ENCODE measurements at regions not wholly inside any gene's neighbourhood (a gene's known extent, or its start where the extent isn't known, plus 50 kb on each side); places are given as distances from the start of the nearest gene placed in this dataset.
"Not testable (repeated sequence)": the region's sequence is repeated elsewhere in the genome, so short reads cannot be mapped to it uniquely, and the experiment has no call there.

DNA sequence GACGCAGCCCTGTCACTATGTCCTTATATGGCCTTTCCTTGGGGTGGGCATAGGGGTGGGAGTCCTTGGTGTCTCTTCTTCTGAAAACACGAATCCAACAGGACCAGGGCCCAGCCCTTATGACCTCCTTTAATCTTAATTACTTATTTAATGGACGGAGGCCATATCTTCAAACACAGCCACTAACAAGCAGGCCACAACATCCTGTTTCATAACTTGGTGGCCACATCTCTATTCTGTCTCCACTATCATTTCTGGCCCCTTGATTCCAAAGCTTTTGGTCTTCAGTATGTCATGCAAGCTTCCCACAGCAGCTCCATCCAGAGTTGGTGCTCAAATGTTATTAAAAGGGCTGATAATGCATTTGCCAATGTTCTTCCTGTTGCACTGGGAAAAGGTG lies 287.3 kb upstream of the SMIM21 start:
- no peaks in the 10 kb centered on the region for H3K4me1 ChIP-seq (ENCODE audit: low read length)
- DNase-seq = no peak
- H3K4me3 ChIP-seq (ENCODE audit: low read length) = no peak overlapping the region
- H3K9ac ChIP-seq (ENCODE audit: low read length) = no peak overlapping the region
- TF ChIP-seq EZH2 (optimal IDR thresholded peaks at IDR 0.05; ENCODE audit: low read depth, low read length) = no peak
- TF ChIP-seq, protein P1, sequence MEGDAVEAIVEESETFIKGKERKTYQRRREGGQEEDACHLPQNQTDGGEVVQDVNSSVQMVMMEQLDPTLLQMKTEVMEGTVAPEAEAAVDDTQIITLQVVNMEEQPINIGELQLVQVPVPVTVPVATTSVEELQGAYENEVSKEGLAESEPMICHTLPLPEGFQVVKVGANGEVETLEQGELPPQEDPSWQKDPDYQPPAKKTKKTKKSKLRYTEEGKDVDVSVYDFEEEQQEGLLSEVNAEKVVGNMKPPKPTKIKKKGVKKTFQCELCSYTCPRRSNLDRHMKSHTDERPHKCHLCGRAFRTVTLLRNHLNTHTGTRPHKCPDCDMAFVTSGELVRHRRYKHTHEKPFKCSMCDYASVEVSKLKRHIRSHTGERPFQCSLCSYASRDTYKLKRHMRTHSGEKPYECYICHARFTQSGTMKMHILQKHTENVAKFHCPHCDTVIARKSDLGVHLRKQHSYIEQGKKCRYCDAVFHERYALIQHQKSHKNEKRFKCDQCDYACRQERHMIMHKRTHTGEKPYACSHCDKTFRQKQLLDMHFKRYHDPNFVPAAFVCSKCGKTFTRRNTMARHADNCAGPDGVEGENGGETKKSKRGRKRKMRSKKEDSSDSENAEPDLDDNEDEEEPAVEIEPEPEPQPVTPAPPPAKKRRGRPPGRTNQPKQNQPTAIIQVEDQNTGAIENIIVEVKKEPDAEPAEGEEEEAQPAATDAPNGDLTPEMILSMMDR (IDR thresholded peaks at IDR 0.05; ENCODE audit: low read length) = no peak
- no peak for TF ChIP-seq EZH2phosphoT487 (IDR thresholded peaks at IDR 0.05; ENCODE audit: low read length)
- no peaks in the 10 kb centered on the region for H3K9me3 ChIP-seq (replicated peaks; ENCODE audit: insufficient read depth, low read length)
- no peaks in the 10 kb centered on the region for H3K36me3 ChIP-seq (replicated peaks; ENCODE audit: insufficient read depth, low read length)
- no peak overlapping the region for H3K4me2 ChIP-seq (ENCODE audit: low read depth, low read length)
- H3K27ac ChIP-seq (ENCODE audit: low read length) = no peak overlapping the region
- H4K20me1 ChIP-seq (ENCODE audit: insufficient read depth, low read length) = no peaks in the 10 kb centered on the region
- no peaks in the 10 kb centered on the region for H3K9me2 ChIP-seq (replicated peaks; ENCODE audit: insufficient read depth, low read length)
- H2AFZ ChIP-seq (ENCODE audit: low read length) = no peak overlapping the region
- no peaks in the 10 kb centered on the region for H3K79me2 ChIP-seq (ENCODE audit: low read length)
- no peaks in the 10 kb centered on the region for H3F3A ChIP-seq (ENCODE audit: insufficient read depth, low read length)
- no peaks in the 10 kb centered on the region for H3K27me3 ChIP-seq (replicated peaks; ENCODE audit: insufficient read depth, low read length)

DNA sequence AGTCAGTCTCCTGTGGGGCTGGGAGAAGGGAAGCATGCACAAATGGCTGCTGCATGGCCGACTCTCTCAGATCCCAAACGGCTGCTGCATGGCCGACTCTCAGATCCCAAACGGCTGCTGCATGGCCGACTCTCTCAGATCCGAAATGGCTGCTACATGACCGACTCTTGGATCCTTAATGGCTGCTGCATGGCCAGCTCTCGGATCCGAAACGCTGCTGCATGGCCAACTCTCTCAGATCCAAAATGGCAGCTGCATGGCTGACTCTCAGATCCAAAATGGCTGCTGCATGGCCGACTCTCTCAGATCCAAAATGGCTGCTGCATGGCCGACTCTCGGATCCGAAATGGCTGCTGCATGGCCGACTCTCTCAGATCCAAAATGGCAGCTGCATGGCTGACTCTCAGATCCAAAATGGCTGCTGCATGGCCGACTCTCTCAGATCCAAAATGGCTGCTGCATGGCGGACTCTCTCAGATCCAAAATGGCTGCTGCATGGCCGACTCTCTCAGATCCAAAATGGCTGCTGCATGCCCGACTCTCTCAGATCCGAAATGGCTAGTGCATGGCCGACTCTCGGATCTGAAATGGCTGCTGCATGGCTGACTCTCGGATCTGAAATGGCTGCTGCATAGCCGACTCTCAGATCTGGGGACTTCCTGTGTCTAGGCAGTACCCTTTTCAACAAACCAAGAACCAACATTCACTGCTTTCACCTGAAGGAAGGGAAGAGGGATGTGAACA lies 284.8 kb upstream of the SMIM21 start:
- not testable (repeated sequence) for H3K9me2 ChIP-seq (replicated peaks; ENCODE audit: insufficient read depth, low read length); H3K4me1 ChIP-seq (ENCODE audit: low read length); H3K79me2 ChIP-seq (ENCODE audit: low read length); H3K4me3 ChIP-seq (ENCODE audit: low read length); H3K9ac ChIP-seq (ENCODE audit: low read length); H3F3A ChIP-seq (ENCODE audit: insufficient read depth, low read length); DNase-seq; H3K27me3 ChIP-seq (replicated peaks; ENCODE audit: insufficient read depth, low read length); H3K4me2 ChIP-seq (ENCODE audit: low read depth, low read length); H3K36me3 ChIP-seq (replicated peaks; ENCODE audit: insufficient read depth, low read length); H3K27ac ChIP-seq (ENCODE audit: low read length); H4K20me1 ChIP-seq (ENCODE audit: insufficient read depth, low read length); H2AFZ ChIP-seq (ENCODE audit: low read length); H3K9me3 ChIP-seq (replicated peaks; ENCODE audit: insufficient read depth, low read length)

DNA sequence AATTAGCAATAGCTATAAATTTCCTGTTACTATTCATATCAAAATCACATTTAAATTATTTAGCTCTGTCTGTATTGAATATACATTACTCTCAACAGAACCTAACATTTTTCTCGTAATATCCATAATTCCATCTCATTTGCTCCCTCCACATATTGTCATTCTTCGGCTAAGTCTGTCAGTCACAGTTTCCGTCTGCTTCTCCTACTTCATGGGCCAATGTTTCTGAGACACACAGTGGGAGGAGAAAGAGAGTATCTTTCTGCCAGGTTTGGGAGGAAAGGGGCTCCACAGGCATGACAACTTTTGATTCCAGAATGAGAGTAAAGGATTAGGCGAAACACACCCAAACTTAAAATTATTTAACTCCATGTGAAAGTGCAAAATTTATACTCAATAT lies 273.1 kb upstream of the SMIM21 start:
- Histone ChIP-seq H2AFZ (ENCODE audit: low read length) (no peak overlapping the region), H3K4me3 (ENCODE audit: low read length) (no peak overlapping the region), H3K79me2 (ENCODE audit: low read length) (no peaks in the 10 kb centered on the region), H3K9me3 (replicated peaks; ENCODE audit: insufficient read depth, low read length) (no peaks in the 10 kb centered on the region), H3K9ac (ENCODE audit: low read length) (no peak overlapping the region), H3K9me2 (replicated peaks; ENCODE audit: insufficient read depth, low read length) (no peaks in the 10 kb centered on the region), H3K27me3 (replicated peaks; ENCODE audit: insufficient read depth, low read length) (no peaks in the 10 kb centered on the region), H3K4me2 (ENCODE audit: low read depth, low read length) (no peak overlapping the region), H3K27ac (ENCODE audit: low read length) (no peak overlapping the region), H3F3A (ENCODE audit: insufficient read depth, low read length) (no peaks in the 10 kb centered on the region), H4K20me1 (ENCODE audit: insufficient read depth, low read length) (no peaks in the 10 kb centered on the region), H3K36me3 (replicated peaks; ENCODE audit: insufficient read depth, low read length) (no peaks in the 10 kb centered on the region), H3K4me1 (ENCODE audit: low read length) (no peaks in the 10 kb centered on the region)
- TF ChIP-seq, protein P1 (IDR thresholded peaks at IDR 0.05; ENCODE audit: low read length) = no peak
- TF ChIP-seq EZH2phosphoT487 (IDR thresholded peaks at IDR 0.05; ENCODE audit: low read length) = no peak
- TF ChIP-seq EZH2 (optimal IDR thresholded peaks at IDR 0.05; ENCODE audit: low read depth, low read length) = no peak
- no peak for DNase-seq

- no peaks in the 10 kb centered on the region for H3K36me3 ChIP-seq (replicated peaks; ENCODE audit: insufficient read depth, low read length)
- H3K9me2 ChIP-seq (replicated peaks; ENCODE audit: insufficient read depth, low read length) = no peaks in the 10 kb centered on the region
- H3K79me2 ChIP-seq (ENCODE audit: low read length) = no peaks in the 10 kb centered on the region
- no peaks in the 10 kb centered on the region for H3F3A ChIP-seq (ENCODE audit: insufficient read depth, low read length)
- no peak overlapping the region for H3K9ac ChIP-seq (ENCODE audit: low read length)
- H3K9me3 ChIP-seq (replicated peaks; ENCODE audit: insufficient read depth, low read length) = no peaks in the 10 kb centered on the region
- no peaks in the 10 kb centered on the region for H4K20me1 ChIP-seq (ENCODE audit: insufficient read depth, low read length)
- no peaks in the 10 kb centered on the region for H3K27me3 ChIP-seq (replicated peaks; ENCODE audit: insufficient read depth, low read length)
- no peak overlapping the region for H2AFZ ChIP-seq (ENCODE audit: low read length)
- no peak for DNase-seq
- no peak overlapping the region for H3K27ac ChIP-seq (ENCODE audit: low read length)
- H3K4me1 ChIP-seq (ENCODE audit: low read length) = no peaks in the 10 kb centered on the region
- TF ChIP-seq, protein P1 (IDR thresholded peaks at IDR 0.05; ENCODE audit: low read length) = no peak
- TF ChIP-seq EZH2phosphoT487 (IDR thresholded peaks at IDR 0.05; ENCODE audit: low read length) = no peak
- no peak for TF ChIP-seq EZH2 (optimal IDR thresholded peaks at IDR 0.05; ENCODE audit: low read depth, low read length)
- H3K4me2 ChIP-seq (ENCODE audit: low read depth, low read length) = no peak overlapping the region; the same call in 1 of the 2 replicates
- no peak overlapping the region for H3K4me3 ChIP-seq (ENCODE audit: low read length)
Observed at GRCh38 chr18:75698861-75699260, 271.4 kb upstream of the SMIM21 start.
